GM12865 (cell line): ENCODE measurements at regions not wholly inside any gene's neighbourhood (a gene's known extent, or its start where the extent isn't known, plus 50 kb on each side); places are given as distances from the start of the nearest gene placed in this dataset.
"Not testable (repeated sequence)": the region's sequence is repeated elsewhere in the genome, so short reads cannot be mapped to it uniquely, and the experiment has no call there.

Source experiments
- DNase-seq: peaks from one replicate; pipeline ENCODE4 v3.0.0; 2010; ENCODE audit warnings: low read depth
- H3K4me3 ChIP-seq: 2 replicates; pipeline ENCODE4 v1.5.1; 2011; ENCODE audit warnings: mild to moderate bottlenecking, low read depth, low read length, control low read depth
- CTCF ChIP-seq: IDR thresholded peaks from 2 replicates; pipeline ENCODE4 v1.5.1; 2011; ENCODE audit warnings: low read length, control low read depth, low read depth, inconsistent platforms; ENCODE audit not compliant: insufficient read depth; ENCODE audit errors: missing control alignments

GRCh38 chrX:22818061-22818460, 181.7 kb upstream of the DDX53 start:
- no peak for DNase-seq
- no peak for TF ChIP-seq CTCF
- H3K4me3 ChIP-seq: no peak overlapping the region

DNA sequence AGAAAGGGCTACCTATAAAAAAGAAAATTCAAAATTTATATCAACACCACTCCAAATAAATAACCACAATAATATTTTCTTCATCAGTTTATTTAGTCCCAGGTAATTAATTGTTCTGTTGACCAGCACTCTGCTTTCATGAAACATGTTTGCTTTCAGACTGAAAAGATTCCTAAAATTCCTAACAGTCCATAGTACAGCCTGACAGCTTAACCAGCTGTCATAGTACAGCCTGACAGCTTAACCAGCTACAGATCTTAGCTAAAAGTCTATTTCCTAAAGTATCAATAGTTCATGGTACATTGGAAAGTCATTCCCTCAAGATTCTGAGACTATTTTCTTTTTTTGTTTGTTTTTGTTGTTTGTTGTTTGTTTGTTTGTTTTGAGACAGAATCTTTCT, 144.1 kb upstream of the DDX53 start:
- no peak overlapping the region for H3K4me3 ChIP-seq
- no peak for TF ChIP-seq CTCF
- DNase-seq: no peak

- H3K4me3 ChIP-seq: no peak overlapping the region
- no peak for TF ChIP-seq CTCF
- DNase-seq: no peak
Measured at GRCh38 chrX:22859642-22860041, 140.1 kb upstream of the DDX53 start.

DNA sequence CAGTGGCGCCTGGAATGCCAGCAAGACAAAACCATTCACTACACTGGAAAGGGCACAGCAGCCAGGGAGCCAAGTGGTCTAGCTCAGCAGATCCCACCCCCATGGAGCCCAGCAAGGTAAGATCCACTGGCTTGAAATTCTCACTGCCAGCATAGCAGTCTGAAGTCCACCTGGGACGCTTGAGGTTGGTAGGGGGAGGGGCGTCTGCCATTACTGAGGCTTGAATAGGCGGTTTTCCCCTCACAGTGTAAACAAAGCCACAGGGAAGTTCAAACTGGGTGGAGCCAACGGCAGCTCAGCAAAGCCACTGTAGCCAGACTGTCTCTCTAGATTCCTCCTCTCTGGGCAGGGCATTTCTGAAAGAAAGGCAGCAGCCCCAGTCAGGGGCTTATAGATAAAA, 133.0 kb upstream of the DDX53 start:
- not testable (repeated sequence) for DNase-seq, H3K4me3 ChIP-seq

DNA sequence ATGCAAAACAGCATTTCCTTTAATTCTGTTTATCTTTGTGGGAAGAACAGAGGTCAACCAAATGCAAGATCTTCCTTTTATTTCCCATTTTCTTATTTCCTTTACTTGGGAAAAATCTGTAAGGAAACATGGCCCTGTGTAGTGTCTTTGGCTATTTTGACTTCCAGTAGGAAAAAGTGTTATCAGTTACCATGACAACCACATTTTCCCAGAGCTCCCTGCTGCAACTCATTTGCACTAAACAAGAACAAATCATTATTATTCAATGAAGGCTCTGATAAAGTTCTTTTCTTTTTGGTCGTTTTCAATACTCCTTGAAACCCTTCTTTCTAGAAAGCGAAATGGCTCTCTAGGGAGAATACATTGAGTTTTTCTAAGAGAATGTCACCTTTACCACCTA, 117.2 kb upstream of the DDX53 start:
- DNase-seq: no peak
- no peak overlapping the region for H3K4me3 ChIP-seq
- no peak for TF ChIP-seq CTCF

DNA sequence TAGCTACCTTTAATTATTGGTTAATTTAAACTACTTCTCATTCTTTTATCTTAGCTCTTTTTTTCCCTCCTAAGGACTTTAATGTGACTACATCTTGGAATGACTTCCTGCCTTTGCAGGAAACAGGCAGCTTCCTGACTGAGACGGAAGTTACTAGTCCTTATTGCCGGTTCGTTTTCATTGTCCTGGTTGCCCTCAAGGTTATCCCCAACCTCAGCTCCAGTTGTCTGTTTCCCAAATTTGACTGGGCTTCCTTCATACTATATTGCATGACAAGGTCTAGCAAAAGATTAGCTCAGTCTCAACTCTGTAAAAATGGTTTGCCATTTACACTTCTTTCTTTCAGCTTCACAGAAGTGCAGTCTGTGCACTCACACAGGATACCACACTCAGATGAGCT, 109.9 kb upstream of the DDX53 start:
- no peak for DNase-seq
- TF ChIP-seq CTCF: no peak
- no peak overlapping the region for H3K4me3 ChIP-seq

GRCh38 chrX:22912616-22913015, 87.1 kb upstream of the DDX53 start:
- DNase-seq: no peak
- H3K4me3 ChIP-seq: no peak overlapping the region
- no peak for TF ChIP-seq CTCF

GRCh38 chrX:22922961-22923360, 76.8 kb upstream of the DDX53 start:
- no peak overlapping the region for H3K4me3 ChIP-seq
- no peak for DNase-seq
- TF ChIP-seq CTCF: no peak
